ENCODE measurements at regions not wholly inside any gene's neighbourhood (a gene's known extent, or its start where the extent isn't known, plus 50 kb on each side); places are given as distances from the start of the nearest gene placed in this dataset.

DNA sequence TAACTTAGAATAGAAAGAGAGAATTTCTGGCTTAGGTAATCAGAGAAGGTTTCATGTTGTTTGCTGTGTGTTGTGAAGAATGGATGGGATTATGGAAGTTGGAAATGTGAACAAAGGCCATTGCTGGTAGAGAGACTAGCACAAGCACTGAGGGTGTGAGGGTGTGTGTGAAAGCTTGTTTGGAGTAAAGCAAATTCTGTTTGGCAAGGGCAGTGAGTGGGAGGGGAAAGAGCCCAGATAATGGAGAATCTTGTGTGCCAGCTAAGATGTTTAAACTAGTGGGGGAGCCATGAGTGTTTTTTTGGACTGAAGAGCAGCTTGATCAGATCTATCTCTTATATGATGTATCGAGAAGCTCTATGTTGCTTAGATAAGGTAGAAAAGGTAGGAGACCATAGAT lies 107.1 kb downstream of the DISP1 start:
- H3K27ac ChIP-seq: no peak overlapping the region
- TF ChIP-seq ZFX (IDR thresholded peaks at IDR 0.05; ENCODE audit: borderline replicate concordance): no peak
- TF ChIP-seq, protein P1, sequence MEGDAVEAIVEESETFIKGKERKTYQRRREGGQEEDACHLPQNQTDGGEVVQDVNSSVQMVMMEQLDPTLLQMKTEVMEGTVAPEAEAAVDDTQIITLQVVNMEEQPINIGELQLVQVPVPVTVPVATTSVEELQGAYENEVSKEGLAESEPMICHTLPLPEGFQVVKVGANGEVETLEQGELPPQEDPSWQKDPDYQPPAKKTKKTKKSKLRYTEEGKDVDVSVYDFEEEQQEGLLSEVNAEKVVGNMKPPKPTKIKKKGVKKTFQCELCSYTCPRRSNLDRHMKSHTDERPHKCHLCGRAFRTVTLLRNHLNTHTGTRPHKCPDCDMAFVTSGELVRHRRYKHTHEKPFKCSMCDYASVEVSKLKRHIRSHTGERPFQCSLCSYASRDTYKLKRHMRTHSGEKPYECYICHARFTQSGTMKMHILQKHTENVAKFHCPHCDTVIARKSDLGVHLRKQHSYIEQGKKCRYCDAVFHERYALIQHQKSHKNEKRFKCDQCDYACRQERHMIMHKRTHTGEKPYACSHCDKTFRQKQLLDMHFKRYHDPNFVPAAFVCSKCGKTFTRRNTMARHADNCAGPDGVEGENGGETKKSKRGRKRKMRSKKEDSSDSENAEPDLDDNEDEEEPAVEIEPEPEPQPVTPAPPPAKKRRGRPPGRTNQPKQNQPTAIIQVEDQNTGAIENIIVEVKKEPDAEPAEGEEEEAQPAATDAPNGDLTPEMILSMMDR (IDR thresholded peaks at IDR 0.05): no peak

- TF ChIP-seq, protein P1 (IDR thresholded peaks at IDR 0.05): no peak
- no peak for TF ChIP-seq ZFX (IDR thresholded peaks at IDR 0.05; ENCODE audit: borderline replicate concordance)
- no peak overlapping the region for H3K27ac ChIP-seq
Measured at GRCh38 chr1:222923506-222923905, 108.7 kb downstream of the DISP1 start.

DNA sequence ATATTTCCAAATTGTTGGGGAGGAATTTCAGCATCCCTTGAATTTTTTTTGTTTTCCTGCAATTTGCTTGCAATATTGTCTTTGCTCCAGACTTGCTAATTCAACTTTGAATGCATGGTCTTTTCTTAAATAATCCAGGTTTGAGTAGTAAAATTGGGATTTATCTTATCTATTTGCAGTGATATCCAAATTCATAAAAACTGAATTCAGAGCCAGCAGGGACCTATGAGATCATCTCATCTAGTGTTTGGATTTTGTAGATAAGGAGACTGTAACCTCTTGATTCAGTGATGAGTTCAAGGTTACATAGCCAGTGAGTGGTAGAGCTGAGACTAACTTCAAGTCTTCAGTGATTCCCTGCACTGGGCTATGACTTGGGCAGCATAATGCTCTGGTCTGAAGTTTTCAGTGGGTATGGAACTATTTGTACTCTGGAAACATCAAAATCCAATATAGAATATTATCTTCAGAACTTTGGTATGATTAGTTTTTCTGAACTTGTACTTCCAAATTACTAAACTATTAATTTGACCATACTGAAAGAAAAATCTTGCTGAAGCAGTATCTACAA lies 109.4 kb downstream of the DISP1 start:
- H3K27ac ChIP-seq: no peak overlapping the region

DNA sequence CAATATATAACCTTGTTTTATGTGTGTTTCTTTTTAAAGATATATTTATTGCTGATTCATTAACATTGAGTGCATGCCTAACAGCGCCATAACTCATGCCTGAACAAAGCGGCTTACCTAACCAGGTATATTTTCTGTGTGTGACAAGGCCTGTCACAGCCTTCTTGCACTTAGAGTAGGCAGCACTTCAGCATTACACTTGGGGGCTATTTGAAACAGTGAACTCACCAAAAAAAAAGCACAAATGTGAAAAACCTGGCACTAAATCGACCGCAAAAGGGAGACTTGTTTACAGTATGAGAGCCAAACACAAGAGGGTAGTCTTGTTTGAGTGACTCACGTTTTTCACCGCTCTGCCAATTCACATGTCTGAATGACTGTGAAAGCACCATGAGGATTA lies 111.7 kb downstream of the DISP1 start:
- H3K27ac ChIP-seq: no peak overlapping the region

More for the DNA sequence above, 109.4 kb downstream of the DISP1 start:
- no peak for TF ChIP-seq ZFX (IDR thresholded peaks at IDR 0.05; ENCODE audit: borderline replicate concordance)
- TF ChIP-seq, protein P1 (IDR thresholded peaks at IDR 0.05): no peak

GRCh38 chr1:222927031-222927430 lies 112.2 kb downstream of the DISP1 start:
- H3K27ac ChIP-seq: no peak overlapping the region
- no peak for TF ChIP-seq ZFX (IDR thresholded peaks at IDR 0.05; ENCODE audit: borderline replicate concordance)
- TF ChIP-seq, protein P1 (IDR thresholded peaks at IDR 0.05): no peak

More for the DNA sequence above, 111.7 kb downstream of the DISP1 start:
- no peak for TF ChIP-seq ZFX (IDR thresholded peaks at IDR 0.05; ENCODE audit: borderline replicate concordance)
- TF ChIP-seq, protein P1 (IDR thresholded peaks at IDR 0.05): no peak

DNA sequence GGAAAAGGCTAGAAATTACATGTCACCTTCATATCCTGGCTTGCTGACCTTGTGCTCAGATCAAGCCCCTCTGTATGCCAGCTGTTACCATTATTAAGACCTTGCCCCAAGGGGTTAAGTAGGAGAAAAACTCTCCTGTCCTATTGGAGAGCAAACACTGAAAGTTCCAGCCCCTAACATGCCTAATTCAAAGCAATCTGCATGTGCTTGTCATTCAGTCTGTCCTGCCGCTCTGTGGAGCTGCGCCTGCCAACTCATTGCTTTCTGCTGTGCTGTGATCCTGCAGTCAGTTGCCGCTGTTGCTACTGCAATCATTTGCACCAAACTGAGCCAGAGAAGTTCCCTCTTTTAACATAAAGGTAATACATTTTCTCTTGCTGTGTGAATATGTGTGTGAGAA lies 113.4 kb downstream of the DISP1 start:
- H3K27ac ChIP-seq: no peak overlapping the region
- TF ChIP-seq, protein P1 (IDR thresholded peaks at IDR 0.05): no peak
- no peak for TF ChIP-seq ZFX (IDR thresholded peaks at IDR 0.05; ENCODE audit: borderline replicate concordance)

- no peak for TF ChIP-seq ZFX (IDR thresholded peaks at IDR 0.05; ENCODE audit: borderline replicate concordance)
- TF ChIP-seq, protein P1 (IDR thresholded peaks at IDR 0.05): no peak
- H3K27ac ChIP-seq: no peak overlapping the region
Measured at GRCh38 chr1:222930070-222930469, 115.2 kb downstream of the DISP1 start.
